ENCODE measurements at regions not wholly inside any gene's neighbourhood (a gene's known extent, or its start where the extent isn't known, plus 50 kb on each side); places are given as distances from the start of the nearest gene placed in this dataset.

- no peaks in the 10 kb centered on the region for H3F3A ChIP-seq (ENCODE audit: control insufficient read depth, insufficient read depth)
- no peaks in the 10 kb centered on the region for H3K4me1 ChIP-seq (ENCODE audit: control insufficient read depth, low read length)
- no peaks in the 10 kb centered on the region for H3K79me2 ChIP-seq (ENCODE audit: control insufficient read depth, low read length)
- no peak for TF ChIP-seq CTCF (IDR thresholded peaks at IDR 0.05; ENCODE audit: low read depth, low read length, poor library complexity, severe bottlenecking)
- TF ChIP-seq EZH2phosphoT487 (IDR thresholded peaks at IDR 0.05; ENCODE audit: borderline replicate concordance, low read length), result no peak
- no peaks in the 10 kb centered on the region for H3K27me3 ChIP-seq (ENCODE audit: control insufficient read depth, low read length)
- H3K27ac ChIP-seq (ENCODE audit: low read depth, low read length), result no peak overlapping the region
- H3K4me3 ChIP-seq (ENCODE audit: low read length), result no peak overlapping the region
- H3K9me3 ChIP-seq (ENCODE audit: control insufficient read depth, insufficient read depth, low read length), result no peaks in the 10 kb centered on the region
- no peaks in the 10 kb centered on the region for H3K36me3 ChIP-seq (ENCODE audit: control insufficient read depth, low read length)
- no peak overlapping the region for H3K4me2 ChIP-seq (ENCODE audit: low read length)
- H4K20me1 ChIP-seq (ENCODE audit: control insufficient read depth, insufficient read depth, low read depth, low read length), result no peaks in the 10 kb centered on the region
- H3K9me2 ChIP-seq (replicated peaks; ENCODE audit: control insufficient read depth, low read length), result no peaks in the 10 kb centered on the region
These were observed 533.8 kb upstream of the CYLC2 start for GRCh38 chr9:102461156-102461819.

GRCh38 chr9:102459828-102460227, 535.3 kb upstream of the CYLC2 start:
- no peak overlapping the region for H3K4me2 ChIP-seq (ENCODE audit: low read length)
- H4K20me1 ChIP-seq (ENCODE audit: control insufficient read depth, insufficient read depth, low read depth, low read length), result no peaks in the 10 kb centered on the region
- no peaks in the 10 kb centered on the region for H3K9me3 ChIP-seq (ENCODE audit: control insufficient read depth, insufficient read depth, low read length)
- H3K4me1 ChIP-seq (ENCODE audit: control insufficient read depth, low read length), result no peaks in the 10 kb centered on the region
- H3K9me2 ChIP-seq (replicated peaks; ENCODE audit: control insufficient read depth, low read length), result no peaks in the 10 kb centered on the region
- TF ChIP-seq CTCF (IDR thresholded peaks at IDR 0.05; ENCODE audit: low read depth, low read length, poor library complexity, severe bottlenecking) (no peak), EZH2phosphoT487 (IDR thresholded peaks at IDR 0.05; ENCODE audit: borderline replicate concordance, low read length) (no peak)
- H3K27me3 ChIP-seq (ENCODE audit: control insufficient read depth, low read length), result no peaks in the 10 kb centered on the region
- H3K4me3 ChIP-seq (ENCODE audit: low read length), result no peak overlapping the region
- H3K36me3 ChIP-seq (ENCODE audit: control insufficient read depth, low read length), result no peaks in the 10 kb centered on the region
- H3K79me2 ChIP-seq (ENCODE audit: control insufficient read depth, low read length), result no peaks in the 10 kb centered on the region
- H3K27ac ChIP-seq (ENCODE audit: low read depth, low read length), result no peak overlapping the region
- no peaks in the 10 kb centered on the region for H3F3A ChIP-seq (ENCODE audit: control insufficient read depth, insufficient read depth)

- Histone ChIP-seq H3K9me3 (ENCODE audit: control insufficient read depth, insufficient read depth, low read length) (no peaks in the 10 kb centered on the region), H3K9me2 (replicated peaks; ENCODE audit: control insufficient read depth, low read length) (no peaks in the 10 kb centered on the region), H3K79me2 (ENCODE audit: control insufficient read depth, low read length) (no peaks in the 10 kb centered on the region), H3K4me2 (ENCODE audit: low read length) (no peak overlapping the region), H4K20me1 (ENCODE audit: control insufficient read depth, insufficient read depth, low read depth, low read length) (no peaks in the 10 kb centered on the region), H3K4me1 (ENCODE audit: control insufficient read depth, low read length) (no peaks in the 10 kb centered on the region), H3K27me3 (ENCODE audit: control insufficient read depth, low read length) (no peaks in the 10 kb centered on the region), H3K4me3 (ENCODE audit: low read length) (no peak overlapping the region), H3F3A (ENCODE audit: control insufficient read depth, insufficient read depth) (no peaks in the 10 kb centered on the region), H3K36me3 (ENCODE audit: control insufficient read depth, low read length) (no peaks in the 10 kb centered on the region), H3K27ac (ENCODE audit: low read depth, low read length) (no peak overlapping the region)
- TF ChIP-seq CTCF (IDR thresholded peaks at IDR 0.05; ENCODE audit: low read depth, low read length, poor library complexity, severe bottlenecking), result no peak
- TF ChIP-seq EZH2phosphoT487 (IDR thresholded peaks at IDR 0.05; ENCODE audit: borderline replicate concordance, low read length), result no peak
These were observed 538.6 kb upstream of the CYLC2 start for GRCh38 chr9:102456562-102456961.

Measured in DOHH2 (cell line).